ENCODE measurements at regions not wholly inside any gene's neighbourhood (a gene's known extent, or its start where the extent isn't known, plus 50 kb on each side); places are given as distances from the start of the nearest gene placed in this dataset.

DNA sequence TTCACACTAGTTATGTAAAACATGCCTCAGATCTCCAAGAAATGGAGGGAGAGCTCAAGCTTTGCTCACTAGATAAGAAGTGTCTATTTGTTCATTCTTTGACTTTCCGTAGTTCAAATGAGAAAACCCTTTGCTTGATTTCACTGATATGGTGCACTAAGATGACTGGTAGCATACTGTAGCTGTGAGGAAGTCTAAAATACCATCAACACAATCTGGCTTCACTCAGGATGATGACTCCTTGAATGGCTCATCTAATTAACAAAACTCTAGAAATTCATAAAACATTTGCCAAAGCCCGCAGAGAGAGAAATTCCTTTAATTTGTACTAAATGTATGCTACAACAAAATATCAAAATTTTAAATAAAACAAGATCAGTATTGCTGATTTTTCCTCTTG lies 152.8 kb upstream of the STK17B start:
- no TSS peak for BruUV-seq (replicated peaks)
- H3K9ac ChIP-seq (ENCODE audit: low read length): no peak overlapping the region
- no peaks in the 10 kb centered on the region for H3K27me3 ChIP-seq (ENCODE audit: insufficient read depth, low read length)
- ChIA-PET POLR2A (no interaction called here), RAD21 (ENCODE audit: low non-redundant PET in 1 of 2, low total read pairs in 2 of 2, uncharacterized antibody in 2 of 2, unreplicated experiment in 2 of 2) (no interaction called here), CTCF (no interaction called here)
- H3K27ac ChIP-seq (ENCODE audit: low read depth, low read length): no peak overlapping the region
- no peaks in the 10 kb centered on the region for H3K36me3 ChIP-seq (ENCODE audit: control insufficient read depth in 1 of 2, insufficient read depth in 2 of 2, low read length in 2 of 2)
- no peaks in the 10 kb centered on the region for H4K20me1 ChIP-seq (ENCODE audit: insufficient read depth)
- H3K79me2 ChIP-seq (ENCODE audit: insufficient read depth, low read length): no peaks in the 10 kb centered on the region
- no peaks in the 10 kb centered on the region for H3K4me1 ChIP-seq (ENCODE audit: control insufficient read depth in 1 of 2, insufficient read depth in 2 of 2, low read length in 2 of 2)
- no peaks in the 10 kb centered on the region for H3K9me3 ChIP-seq (ENCODE audit: control insufficient read depth in 1 of 2, insufficient read depth in 1 of 2, low read depth in 1 of 2, low read length in 2 of 2)
- DNase-seq (ENCODE audit: low read depth, low spot score): no peak
- H3K9me2 ChIP-seq (ENCODE audit: insufficient read depth): no peaks in the 10 kb centered on the region
- no peak overlapping the region for H2AFZ ChIP-seq (ENCODE audit: low read depth, low read length, poor library complexity, severe bottlenecking)
- ATAC-seq: no peak
- no peak overlapping the region for H3K4me2 ChIP-seq (ENCODE audit: low read length)
- intact Hi-C loops (cut with micrococcal nuclease): no loop called here
- no peak overlapping the region for H3K4me3 ChIP-seq (replicated peaks in 1 of 2; ENCODE audit: low read depth in 1 of 2, low read length in 2 of 2)
- TF ChIP-seq EZH2phosphoT487 (IDR thresholded peaks at IDR 0.05; ENCODE audit: borderline replicate concordance) (no peak), POLR2A (IDR thresholded peaks at IDR 0.05; ENCODE audit: borderline replicate concordance, extremely low read depth, insufficient read depth, insufficient read length) (no peak), SP1 (IDR thresholded peaks at IDR 0.05; ENCODE audit: low read depth) (no peak), YY1 (IDR thresholded peaks at IDR 0.05; ENCODE audit: extremely low read depth, insufficient replicate concordance, low read depth, low read length) (no peak), JUND (IDR thresholded peaks at IDR 0.05) (no peak)
- TF ChIP-seq, protein P1, sequence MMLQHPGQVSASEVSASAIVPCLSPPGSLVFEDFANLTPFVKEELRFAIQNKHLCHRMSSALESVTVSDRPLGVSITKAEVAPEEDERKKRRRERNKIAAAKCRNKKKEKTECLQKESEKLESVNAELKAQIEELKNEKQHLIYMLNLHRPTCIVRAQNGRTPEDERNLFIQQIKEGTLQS (IDR thresholded peaks at IDR 0.05): no peak

DNA sequence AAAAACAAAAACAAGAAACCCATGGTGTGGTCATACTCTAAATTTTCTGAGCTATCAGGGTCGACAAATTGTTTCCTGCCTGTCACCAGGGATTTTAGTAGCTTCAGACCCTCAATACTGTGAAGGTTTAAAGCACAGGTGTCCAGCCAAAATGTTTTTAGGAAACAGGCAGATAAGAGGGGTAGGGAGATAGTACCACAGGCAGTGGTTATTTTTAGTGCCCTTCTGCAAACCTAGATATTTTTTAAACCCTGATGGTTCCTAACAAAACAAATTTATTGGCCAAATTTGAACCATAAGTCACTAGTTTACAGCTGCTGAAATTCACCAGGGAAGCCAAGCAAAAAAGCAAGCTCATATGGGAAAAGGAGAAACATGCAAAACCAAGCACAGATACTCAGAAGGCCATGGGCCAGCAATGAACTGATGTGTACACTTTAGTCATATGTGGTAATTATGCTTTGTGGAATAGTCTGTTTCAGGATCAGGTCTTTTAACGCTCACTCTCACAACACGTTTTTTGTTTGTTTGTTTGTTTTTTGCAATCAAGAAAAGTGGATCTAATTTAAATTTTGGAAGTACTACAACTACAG lies 156.8 kb upstream of the STK17B start:
- Histone ChIP-seq H3K4me2 (ENCODE audit: low read length) (no peak overlapping the region), H3K4me3 (replicated peaks in 1 of 2; ENCODE audit: low read depth in 1 of 2, low read length in 2 of 2) (no peak overlapping the region), H3K79me2 (ENCODE audit: insufficient read depth, low read length) (no peaks in the 10 kb centered on the region), H2AFZ (ENCODE audit: low read depth, low read length, poor library complexity, severe bottlenecking) (no peak overlapping the region), H3K9ac (ENCODE audit: low read length) (no peak overlapping the region), H3K4me1 (ENCODE audit: control insufficient read depth in 1 of 2, insufficient read depth in 2 of 2, low read length in 2 of 2) (peaks cover 0 to 7% of the 10 kb centered on the region in 2 experiments; a peak in 1 of 4 replicates), H3K27ac (ENCODE audit: low read depth, low read length) (no peak overlapping the region), H3K36me3 (ENCODE audit: control insufficient read depth in 1 of 2, insufficient read depth in 2 of 2, low read length in 2 of 2) (no peaks in the 10 kb centered on the region), H3K9me3 (ENCODE audit: control insufficient read depth in 1 of 2, insufficient read depth in 1 of 2, low read depth in 1 of 2, low read length in 2 of 2) (no peaks in the 10 kb centered on the region), H3K27me3 (ENCODE audit: insufficient read depth, low read length) (no peaks in the 10 kb centered on the region), H3K9me2 (ENCODE audit: insufficient read depth) (no peaks in the 10 kb centered on the region), H4K20me1 (ENCODE audit: insufficient read depth) (no peaks in the 10 kb centered on the region)
- DNase-seq (ENCODE audit: low read depth, low spot score) (no peak), ATAC-seq (no peak)
- POLR2A ChIA-PET: no interaction called here
- no TSS peak for BruUV-seq (replicated peaks)
- TF ChIP-seq SRF (IDR thresholded peaks at IDR 0.05; ENCODE audit: low read depth) (no peak), RAD21 (IDR thresholded peaks at IDR 0.05; ENCODE audit: low read depth) (no peak), JUND (IDR thresholded peaks at IDR 0.05) (no peak), ZNF274 (IDR thresholded peaks at IDR 0.05; ENCODE audit: low read depth, low read length) (no peak), TCF7L2 (IDR thresholded peaks at IDR 0.05; ENCODE audit: borderline replicate concordance, extremely low read depth, insufficient read depth, insufficient read length) (no peak), FOSL1 (IDR thresholded peaks at IDR 0.05; ENCODE audit: low read depth) (no peak), EZH2 (IDR thresholded peaks at IDR 0.05) (no peak), SIN3A (IDR thresholded peaks at IDR 0.05; ENCODE audit: low read depth) (no peak), EGR1 (IDR thresholded peaks at IDR 0.05; ENCODE audit: low read depth) (no peak), SP1 (IDR thresholded peaks at IDR 0.05; ENCODE audit: low read depth) (no peak), ZFX (IDR thresholded peaks at IDR 0.05) (no peak), ELF1 (IDR thresholded peaks at IDR 0.05; ENCODE audit: borderline replicate concordance, low read depth) (no peak), POLR2A (IDR thresholded peaks at IDR 0.05; ENCODE audit: borderline replicate concordance, extremely low read depth, insufficient read depth, insufficient read length) (no peak)
- TF ChIP-seq, protein P1 (IDR thresholded peaks at IDR 0.05): no peak
- TF ChIP-seq, protein P2, sequence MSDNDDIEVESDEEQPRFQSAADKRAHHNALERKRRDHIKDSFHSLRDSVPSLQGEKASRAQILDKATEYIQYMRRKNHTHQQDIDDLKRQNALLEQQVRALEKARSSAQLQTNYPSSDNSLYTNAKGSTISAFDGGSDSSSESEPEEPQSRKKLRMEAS (IDR thresholded peaks at IDR 0.05): no peak
- CTCF ChIA-PET: interaction anchor here (1.7 kb wide), 1 partner anchor 9 kb away, joined by 6 read pairs; no protein-coding TSS in a partner anchor
- RAD21 ChIA-PET (ENCODE audit: low non-redundant PET in 1 of 2, low total read pairs in 2 of 2, uncharacterized antibody in 2 of 2, unreplicated experiment in 2 of 2): no interaction called here
- intact Hi-C loops (cut with micrococcal nuclease): no loop called here

Measured in HCT116 (cell line).